ENCODE measurements at regions not wholly inside any gene's neighbourhood (a gene's known extent, or its start where the extent isn't known, plus 50 kb on each side); places are given as distances from the start of the nearest gene placed in this dataset.

- TF ChIP-seq TAF1 (IDR thresholded peaks at IDR 0.05; ENCODE audit: borderline replicate concordance, insufficient read depth, low read length) (no peak), REST (IDR thresholded peaks at IDR 0.05; ENCODE audit: insufficient read depth in 1 of 2, low read depth in 2 of 2, low read length in 2 of 2) (no peak), POLR2AphosphoS5 (IDR thresholded peaks at IDR 0.05; ENCODE audit: low read depth, low read length) (no peak)
These were observed 402.8 kb upstream of the JAG1 start for GRCh38 chr20:11076434-11077105.
